Loucy (cell line): ENCODE measurements at regions not wholly inside any gene's neighbourhood (a gene's known extent, or its start where the extent isn't known, plus 50 kb on each side); places are given as distances from the start of the nearest gene placed in this dataset.

ENCODE experiments used
- H2AFZ ChIP-seq: fragments of 200-600 bp; sonication (generic); 2 replicates; pipeline ENCODE4 v1.6.0; 2016; ENCODE audit warnings: antibody characterized with exemption, mild to moderate bottlenecking, low read length, moderate library complexity
- H3F3A ChIP-seq: fragments of 200-600 bp; 2 replicates; pipeline ENCODE4 v1.6.0; 2016; ENCODE audit warnings: antibody characterized with exemption, low read depth, mild to moderate bottlenecking
- H3K27me3 ChIP-seq: fragments of 200-600 bp; sonication (generic); 2 replicates; pipeline ENCODE4 v1.6.1; 2014; ENCODE audit warnings: low read length, mild to moderate bottlenecking; ENCODE audit not compliant: insufficient read depth, poor library complexity, severe bottlenecking
- H3K36me3 ChIP-seq: fragments of 200-600 bp; sonication (generic); 2 replicates; pipeline ENCODE4 v1.6.1; 2016; ENCODE audit warnings: low read length; ENCODE audit not compliant: insufficient read depth
- H3K4me1 ChIP-seq: fragments of 200-600 bp; sonication (generic); 2 replicates; pipeline ENCODE4 v1.5.1; 2014; ENCODE audit warnings: low read length, mild to moderate bottlenecking; ENCODE audit not compliant: insufficient read depth, poor library complexity, severe bottlenecking
- H3K4me2 ChIP-seq: fragments of 200-600 bp; sonication (generic); 2 replicates; pipeline ENCODE4 v1.6.0; 2014; ENCODE audit warnings: antibody characterized with exemption, low read length, low read depth, mild to moderate bottlenecking; ENCODE audit not compliant: poor library complexity, severe bottlenecking
- H3K4me3 ChIP-seq: fragments of 200-600 bp; sonication (generic); 2 replicates; pipeline ENCODE4 v1.5.1; 2014; ENCODE audit warnings: low read length, mild to moderate bottlenecking, mixed read lengths; ENCODE audit not compliant: poor library complexity, severe bottlenecking
- H3K79me2 ChIP-seq: fragments of 200-600 bp; sonication (generic); 2 replicates; pipeline ENCODE4 v1.6.1; 2014; ENCODE audit warnings: low read length; ENCODE audit not compliant: insufficient read depth
- H3K9ac ChIP-seq: fragments of 200-600 bp; sonication (generic); 2 replicates; pipeline ENCODE4 v1.6.0; 2014; ENCODE audit warnings: mild to moderate bottlenecking, low read depth, low read length, moderate library complexity; ENCODE audit not compliant: poor library complexity, severe bottlenecking
- H3K9me2 ChIP-seq: fragments of 200-600 bp; sonication (generic); replicated peaks from 2 replicates; pipeline ENCODE4 v1.6.1; 2016; ENCODE audit warnings: low read depth, low read length, mixed read lengths
- H3K9me3 ChIP-seq: fragments of 200-600 bp; sonication (generic); 2 replicates; pipeline ENCODE4 v1.6.1; 2014; ENCODE audit warnings: mild to moderate bottlenecking, antibody characterized with exemption, low read length, low read depth; ENCODE audit not compliant: insufficient read depth
- H4K20me1 ChIP-seq: fragments of 200-600 bp; sonication (generic); 2 replicates; pipeline ENCODE4 v1.6.0; 2014; ENCODE audit warnings: antibody characterized with exemption, low read length, mild to moderate bottlenecking; ENCODE audit not compliant: insufficient read depth, poor library complexity, severe bottlenecking
- EZH2phosphoT487 ChIP-seq: fragments of 200-600 bp; IDR thresholded peaks from 2 replicates; pipeline ENCODE4 v1.6.1; 2018; ENCODE audit warnings: antibody characterized with exemption, mild to moderate bottlenecking, moderate library complexity, borderline replicate concordance
- TF ChIP-seq, protein P1 (sequence below): fragments of 200-600 bp; sonication (generic); conservative IDR thresholded peaks from 2 replicates; pipeline ENCODE4 v1.5.1; 2014; ENCODE audit warnings: mild to moderate bottlenecking, antibody characterized with exemption, low read length

DNA sequence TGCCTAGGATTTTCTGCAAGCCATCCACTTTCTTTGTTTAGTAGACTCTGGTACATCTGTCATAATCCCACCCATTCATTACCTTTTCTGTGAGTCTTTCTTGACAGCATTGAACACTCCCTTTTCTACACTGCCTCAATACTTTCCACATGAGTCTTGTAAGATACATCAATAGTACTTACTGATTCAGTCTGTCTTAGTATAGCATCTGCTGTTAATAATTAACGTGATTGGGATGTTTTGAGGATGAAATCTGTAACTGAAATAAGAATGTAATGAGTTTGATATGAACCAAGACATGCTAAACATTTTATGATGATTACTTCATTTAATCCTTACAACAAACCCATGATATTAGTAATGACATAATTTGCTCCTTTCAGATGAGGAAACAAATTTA, 196.2 kb upstream of the FOXG1 start:
- no peaks in the 10 kb centered on the region for H3K36me3 ChIP-seq
- no peaks in the 10 kb centered on the region for H3K9me2 ChIP-seq
- H2AFZ ChIP-seq, result no peak overlapping the region
- H3K9ac ChIP-seq, result no peak overlapping the region
- H3F3A ChIP-seq, result no peaks in the 10 kb centered on the region
- H3K4me2 ChIP-seq, result no peak overlapping the region
- no peak overlapping the region for H3K4me3 ChIP-seq
- no peaks in the 10 kb centered on the region for H3K4me1 ChIP-seq
- no peaks in the 10 kb centered on the region for H3K79me2 ChIP-seq
- H3K27me3 ChIP-seq, result no peaks in the 10 kb centered on the region
- TF ChIP-seq, protein P1, sequence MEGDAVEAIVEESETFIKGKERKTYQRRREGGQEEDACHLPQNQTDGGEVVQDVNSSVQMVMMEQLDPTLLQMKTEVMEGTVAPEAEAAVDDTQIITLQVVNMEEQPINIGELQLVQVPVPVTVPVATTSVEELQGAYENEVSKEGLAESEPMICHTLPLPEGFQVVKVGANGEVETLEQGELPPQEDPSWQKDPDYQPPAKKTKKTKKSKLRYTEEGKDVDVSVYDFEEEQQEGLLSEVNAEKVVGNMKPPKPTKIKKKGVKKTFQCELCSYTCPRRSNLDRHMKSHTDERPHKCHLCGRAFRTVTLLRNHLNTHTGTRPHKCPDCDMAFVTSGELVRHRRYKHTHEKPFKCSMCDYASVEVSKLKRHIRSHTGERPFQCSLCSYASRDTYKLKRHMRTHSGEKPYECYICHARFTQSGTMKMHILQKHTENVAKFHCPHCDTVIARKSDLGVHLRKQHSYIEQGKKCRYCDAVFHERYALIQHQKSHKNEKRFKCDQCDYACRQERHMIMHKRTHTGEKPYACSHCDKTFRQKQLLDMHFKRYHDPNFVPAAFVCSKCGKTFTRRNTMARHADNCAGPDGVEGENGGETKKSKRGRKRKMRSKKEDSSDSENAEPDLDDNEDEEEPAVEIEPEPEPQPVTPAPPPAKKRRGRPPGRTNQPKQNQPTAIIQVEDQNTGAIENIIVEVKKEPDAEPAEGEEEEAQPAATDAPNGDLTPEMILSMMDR, result no peak
- no peak for TF ChIP-seq EZH2phosphoT487
- no peaks in the 10 kb centered on the region; the same call in 1 of the 2 replicates for H3K9me3 ChIP-seq
- H4K20me1 ChIP-seq, result no peaks in the 10 kb centered on the region

DNA sequence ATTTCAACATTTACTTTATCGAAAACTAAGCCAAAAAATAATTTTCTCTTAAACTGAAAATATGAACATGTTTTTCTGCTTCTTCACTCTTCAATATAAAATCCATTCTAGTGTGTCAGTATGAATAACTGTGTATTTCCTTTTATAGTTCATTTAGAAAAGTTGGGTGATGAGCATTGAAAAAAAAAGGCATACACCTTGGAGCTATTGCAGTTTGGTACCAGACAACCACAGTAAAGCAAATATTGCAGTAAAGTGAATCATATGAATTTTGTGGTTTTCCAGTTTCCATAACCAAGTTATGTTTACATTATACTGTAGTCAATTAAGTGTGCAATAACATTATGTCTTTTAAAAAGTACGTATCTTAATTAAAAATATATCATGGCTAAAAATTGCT, 195.0 kb upstream of the FOXG1 start:
- H2AFZ ChIP-seq, result no peak overlapping the region
- H3K9me2 ChIP-seq, result no peaks in the 10 kb centered on the region
- no peak overlapping the region for H3K4me2 ChIP-seq
- no peak for TF ChIP-seq EZH2phosphoT487
- TF ChIP-seq, protein P1, result no peak
- no peak overlapping the region for H3K9ac ChIP-seq
- H3K9me3 ChIP-seq, result no peaks in the 10 kb centered on the region; the same call in 1 of the 2 replicates
- H3K79me2 ChIP-seq, result no peaks in the 10 kb centered on the region
- H3K4me3 ChIP-seq, result no peak overlapping the region
- no peaks in the 10 kb centered on the region for H3F3A ChIP-seq
- no peaks in the 10 kb centered on the region for H3K36me3 ChIP-seq
- H3K27me3 ChIP-seq, result no peaks in the 10 kb centered on the region
- no peaks in the 10 kb centered on the region for H4K20me1 ChIP-seq
- no peaks in the 10 kb centered on the region for H3K4me1 ChIP-seq

DNA sequence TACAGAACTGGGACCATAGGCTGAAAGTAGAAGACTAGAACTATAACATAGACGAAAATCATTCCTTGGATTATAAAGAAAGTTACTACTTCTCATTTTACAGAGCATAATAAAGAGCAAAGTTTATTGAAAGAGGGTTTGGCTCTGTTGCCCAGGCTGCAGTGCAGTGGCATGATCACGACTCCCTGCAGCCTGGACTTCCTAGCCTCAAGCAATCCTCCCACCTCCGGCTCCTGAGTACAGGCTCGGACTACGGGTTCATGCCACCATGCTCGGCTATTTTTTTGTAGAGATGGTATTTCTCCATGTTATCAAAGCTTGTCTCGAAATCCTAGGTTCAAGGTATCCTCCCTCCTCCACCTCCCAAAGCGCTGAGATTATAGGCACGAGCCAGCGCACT, 190.1 kb upstream of the FOXG1 start:
- no peaks in the 10 kb centered on the region for H3F3A ChIP-seq
- H4K20me1 ChIP-seq, result no peaks in the 10 kb centered on the region
- H3K79me2 ChIP-seq, result no peaks in the 10 kb centered on the region
- no peak overlapping the region for H3K4me3 ChIP-seq
- no peaks in the 10 kb centered on the region for H3K4me1 ChIP-seq
- no peaks in the 10 kb centered on the region for H3K27me3 ChIP-seq
- H3K9ac ChIP-seq, result no peak overlapping the region
- H3K9me3 ChIP-seq, result no peaks in the 10 kb centered on the region; the same call in 1 of the 2 replicates
- TF ChIP-seq, protein P1, result no peak
- TF ChIP-seq EZH2phosphoT487, result no peak
- no peaks in the 10 kb centered on the region for H3K9me2 ChIP-seq
- H3K36me3 ChIP-seq, result no peaks in the 10 kb centered on the region
- H2AFZ ChIP-seq, result no peak overlapping the region
- no peak overlapping the region for H3K4me2 ChIP-seq
